ENCODE measurements at regions not wholly inside any gene's neighbourhood (a gene's known extent, or its start where the extent isn't known, plus 50 kb on each side); places are given as distances from the start of the nearest gene placed in this dataset.

DNA sequence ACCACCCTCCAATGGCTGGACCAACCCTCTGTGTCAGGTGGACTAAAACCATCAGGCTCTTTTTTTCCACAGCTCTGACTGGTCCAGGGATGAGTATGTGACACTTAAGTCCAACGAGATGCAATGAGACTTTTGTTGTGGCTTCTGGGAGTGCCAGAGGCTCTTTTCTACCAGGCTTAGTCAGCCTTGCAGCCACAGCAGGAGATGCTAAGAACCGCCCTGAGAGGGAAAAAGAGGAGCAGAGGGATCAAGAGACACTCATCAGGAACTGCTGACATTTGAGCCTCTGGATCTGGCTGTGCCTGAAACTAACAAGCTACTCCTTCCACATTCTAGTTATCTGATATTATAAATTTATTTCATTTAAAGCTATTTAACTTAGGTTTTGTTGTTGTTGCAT lies 270.9 kb upstream of the SULF2 start:
- Histone ChIP-seq H3K9ac (ENCODE audit: low read length) (no peak overlapping the region), H3K4me1 (ENCODE audit: control insufficient read depth, insufficient read depth, low read length) (no peaks in the 10 kb centered on the region), H3K36me3 (ENCODE audit: control insufficient read depth, insufficient read depth, low read length) (no peaks in the 10 kb centered on the region), H3K27me3 (ENCODE audit: control insufficient read depth, insufficient read depth, low read length) (no peaks in the 10 kb centered on the region), H3K4me3 (ENCODE audit: low read length) (no peak overlapping the region), H3K27ac (ENCODE audit: low read depth, low read length) (no peak overlapping the region)

DNA sequence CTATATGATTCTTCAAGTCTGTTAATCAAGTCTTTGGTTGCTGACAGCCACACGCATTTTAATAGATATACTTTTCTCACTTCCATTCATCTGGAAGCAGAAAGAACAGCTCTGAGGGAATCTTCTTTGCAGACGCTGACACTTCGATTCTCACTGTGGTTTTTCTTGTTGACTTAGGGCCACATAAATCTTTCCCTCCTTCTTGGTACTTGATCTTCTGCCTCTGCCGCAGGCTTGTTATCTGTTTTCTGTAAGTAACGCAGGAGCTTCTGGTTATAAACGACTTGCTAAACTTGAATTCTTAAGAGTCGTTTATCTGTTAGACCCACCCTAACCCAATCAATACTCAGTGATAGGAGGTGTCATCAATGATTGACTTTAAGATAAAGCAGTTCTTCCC lies 268.8 kb upstream of the SULF2 start:
- no peaks in the 10 kb centered on the region for H3K4me1 ChIP-seq (ENCODE audit: control insufficient read depth, insufficient read depth, low read length)
- H3K36me3 ChIP-seq (ENCODE audit: control insufficient read depth, insufficient read depth, low read length) = no peaks in the 10 kb centered on the region
- no peak overlapping the region for H3K9ac ChIP-seq (ENCODE audit: low read length)
- no peaks in the 10 kb centered on the region for H3K27me3 ChIP-seq (ENCODE audit: control insufficient read depth, insufficient read depth, low read length)
- H3K27ac ChIP-seq (ENCODE audit: low read depth, low read length) = no peak overlapping the region
- H3K4me3 ChIP-seq (ENCODE audit: low read length) = no peak overlapping the region

DNA sequence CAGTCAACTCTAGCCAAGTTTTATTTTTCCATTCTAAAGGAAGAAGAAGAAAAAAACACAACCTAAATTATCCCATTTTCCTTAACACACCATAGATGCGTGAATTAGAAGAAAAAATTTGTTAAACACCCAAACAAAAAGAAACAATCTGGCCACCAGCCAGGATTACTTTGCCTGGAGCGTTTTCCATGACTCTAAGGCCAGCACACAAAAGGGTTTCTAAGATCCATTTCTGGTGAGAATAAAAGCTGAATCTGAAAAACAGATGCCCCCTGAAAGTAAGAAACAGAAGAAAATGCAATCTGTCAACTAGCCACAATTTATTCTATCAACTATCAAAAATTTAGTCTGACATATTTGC lies 267.2 kb upstream of the SULF2 start:
- no peak overlapping the region for H3K9ac ChIP-seq (ENCODE audit: low read length)
- no peaks in the 10 kb centered on the region for H3K36me3 ChIP-seq (ENCODE audit: control insufficient read depth, insufficient read depth, low read length)
- H3K27ac ChIP-seq (ENCODE audit: low read depth, low read length) = no peak overlapping the region
- H3K27me3 ChIP-seq (ENCODE audit: control insufficient read depth, insufficient read depth, low read length) = no peaks in the 10 kb centered on the region
- no peaks in the 10 kb centered on the region for H3K4me1 ChIP-seq (ENCODE audit: control insufficient read depth, insufficient read depth, low read length)
- H3K4me3 ChIP-seq (ENCODE audit: low read length) = no peak overlapping the region

DNA sequence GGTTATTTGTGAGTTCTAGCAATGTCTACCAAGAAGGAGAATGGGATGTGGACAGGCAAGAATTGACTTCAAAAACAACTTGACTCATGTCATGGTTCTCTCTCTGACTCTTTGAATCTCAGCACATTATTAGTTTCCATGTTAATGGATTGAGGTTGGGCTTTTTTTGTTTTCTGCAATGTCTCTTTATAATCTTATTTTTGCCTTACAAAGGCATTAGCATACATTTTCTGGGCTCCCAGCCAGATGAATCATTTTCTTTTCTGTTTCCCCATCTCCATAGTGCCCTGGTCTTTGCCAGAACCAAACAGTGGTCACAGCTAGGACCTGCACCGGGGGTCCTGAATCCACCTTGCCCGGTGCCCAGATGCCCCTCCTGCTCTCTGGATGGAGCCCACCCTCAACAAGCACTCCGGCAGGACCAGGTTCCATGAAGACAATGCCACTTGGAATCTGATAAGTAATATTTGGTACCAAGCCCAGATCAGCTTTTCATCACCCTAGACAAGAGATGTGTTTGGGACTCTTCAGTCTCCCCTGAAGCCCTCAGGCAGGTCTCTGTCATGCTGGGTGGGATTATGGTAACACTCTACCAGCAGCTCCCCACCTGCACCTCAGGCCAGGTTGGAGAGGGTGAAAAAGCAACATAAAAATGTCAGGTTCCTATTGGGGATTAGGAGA lies 266.7 kb upstream of the SULF2 start:
- no peak overlapping the region for H3K27ac ChIP-seq (ENCODE audit: low read depth, low read length)
- H3K4me1 ChIP-seq (ENCODE audit: control insufficient read depth, insufficient read depth, low read length) = no peaks in the 10 kb centered on the region

DNA sequence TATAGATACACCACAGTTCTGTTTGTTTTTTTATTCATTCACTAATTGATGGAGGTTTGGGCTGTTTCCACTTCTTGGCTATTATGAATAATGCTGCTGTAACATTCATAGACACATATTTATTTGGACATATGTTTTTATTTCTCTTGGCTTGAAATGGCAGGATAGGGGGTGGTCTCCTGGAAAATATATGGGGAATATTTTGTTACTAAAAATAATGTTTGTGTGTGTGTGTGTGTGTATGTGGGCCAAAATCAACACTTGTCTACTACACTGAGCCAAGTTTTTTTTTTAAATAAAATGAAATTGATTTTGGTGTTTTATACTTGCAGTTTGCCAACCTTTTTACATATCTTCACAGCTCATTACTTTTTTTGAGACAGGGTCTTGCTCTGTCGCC lies 264.4 kb upstream of the SULF2 start:
- Histone ChIP-seq H3K27ac (ENCODE audit: low read depth, low read length) (no peak overlapping the region), H3K36me3 (ENCODE audit: control insufficient read depth, insufficient read depth, low read length) (no peaks in the 10 kb centered on the region), H3K4me1 (ENCODE audit: control insufficient read depth, insufficient read depth, low read length) (no peaks in the 10 kb centered on the region), H3K4me3 (ENCODE audit: low read length) (no peak overlapping the region), H3K9ac (ENCODE audit: low read length) (no peak overlapping the region), H3K27me3 (ENCODE audit: control insufficient read depth, insufficient read depth, low read length) (no peaks in the 10 kb centered on the region)

More for the DNA sequence above, 266.7 kb upstream of the SULF2 start:
- H3K4me3 ChIP-seq (ENCODE audit: low read length) = no peak overlapping the region
- H3K9ac ChIP-seq (ENCODE audit: low read length) = no peak overlapping the region
- H3K27me3 ChIP-seq (ENCODE audit: control insufficient read depth, insufficient read depth, low read length) = no peaks in the 10 kb centered on the region
- no peaks in the 10 kb centered on the region for H3K36me3 ChIP-seq (ENCODE audit: control insufficient read depth, insufficient read depth, low read length)

DNA sequence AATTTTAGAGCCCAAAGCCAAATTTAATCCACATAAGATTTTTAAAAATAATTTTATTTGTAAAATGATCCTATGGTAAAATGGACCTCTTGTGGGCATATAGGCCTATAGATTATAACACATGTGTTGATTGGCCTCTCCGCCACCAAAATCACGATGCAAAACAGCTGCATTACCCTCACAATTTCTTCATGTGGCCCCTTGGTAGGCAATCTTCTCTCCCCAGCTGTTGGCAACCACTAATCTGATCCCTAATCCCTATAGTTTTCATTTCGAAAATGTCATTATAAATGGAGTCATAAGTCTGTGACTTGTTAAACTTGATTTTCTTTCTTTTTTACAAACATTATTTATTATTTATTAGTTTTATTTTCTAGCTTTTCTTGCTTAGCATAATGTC lies 263.9 kb upstream of the SULF2 start:
- Histone ChIP-seq H3K4me3 (ENCODE audit: low read length) (no peak overlapping the region), H3K27ac (ENCODE audit: low read depth, low read length) (no peak overlapping the region), H3K36me3 (ENCODE audit: control insufficient read depth, insufficient read depth, low read length) (no peaks in the 10 kb centered on the region), H3K4me1 (ENCODE audit: control insufficient read depth, insufficient read depth, low read length) (no peaks in the 10 kb centered on the region), H3K9ac (ENCODE audit: low read length) (no peak overlapping the region), H3K27me3 (ENCODE audit: control insufficient read depth, insufficient read depth, low read length) (no peaks in the 10 kb centered on the region)

DNA sequence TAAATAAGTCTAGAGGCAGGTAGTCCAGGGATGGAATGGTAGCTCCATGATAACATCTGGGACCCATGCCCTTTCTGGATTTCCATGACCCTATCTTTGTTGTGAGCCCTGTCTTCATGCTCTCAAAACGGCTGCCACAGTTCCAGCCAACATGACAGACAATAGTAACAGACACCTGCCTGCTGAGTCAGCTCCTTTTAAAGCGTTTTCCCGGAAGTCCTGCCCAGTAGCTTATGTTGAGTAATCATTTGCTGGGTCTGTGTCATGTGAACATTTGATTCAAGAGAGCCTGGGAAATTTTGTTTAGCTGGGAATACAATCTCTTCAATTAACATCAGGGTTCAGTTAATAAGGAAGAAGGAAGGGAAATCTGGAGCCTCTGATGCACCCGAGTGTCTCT lies 262.2 kb upstream of the SULF2 start:
- Histone ChIP-seq H3K4me3 (ENCODE audit: low read length) (no peak overlapping the region), H3K27me3 (ENCODE audit: control insufficient read depth, insufficient read depth, low read length) (no peaks in the 10 kb centered on the region), H3K36me3 (ENCODE audit: control insufficient read depth, insufficient read depth, low read length) (no peaks in the 10 kb centered on the region), H3K9ac (ENCODE audit: low read length) (no peak overlapping the region), H3K27ac (ENCODE audit: low read depth, low read length) (no peak overlapping the region), H3K4me1 (ENCODE audit: control insufficient read depth, insufficient read depth, low read length) (no peaks in the 10 kb centered on the region)

DNA sequence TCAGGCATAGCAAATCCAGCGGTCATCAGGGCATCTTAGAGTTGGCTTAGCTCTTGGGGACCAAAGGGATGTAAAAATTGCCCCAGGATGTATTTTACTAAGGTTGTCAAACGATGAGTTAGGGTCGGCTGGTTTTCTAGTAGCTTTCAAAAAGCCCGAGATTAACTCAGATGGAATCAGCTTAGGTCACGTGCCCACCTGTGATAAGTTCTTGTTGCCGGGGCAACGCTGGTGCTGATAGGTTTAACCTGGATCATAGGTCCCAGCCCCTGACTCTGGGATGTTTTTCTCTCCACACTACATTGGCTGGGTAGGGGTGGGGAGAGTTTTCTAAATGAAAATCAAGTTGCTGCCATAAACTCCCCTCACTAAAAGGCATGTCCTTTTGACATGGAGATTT lies 257.3 kb upstream of the SULF2 start:
- no peak overlapping the region for H3K4me3 ChIP-seq (ENCODE audit: low read length)
- no peaks in the 10 kb centered on the region for H3K36me3 ChIP-seq (ENCODE audit: control insufficient read depth, insufficient read depth, low read length)
- peaks cover 5% of the 10 kb centered on the region for H3K4me1 ChIP-seq (ENCODE audit: control insufficient read depth, insufficient read depth, low read length)
- H3K27ac ChIP-seq (ENCODE audit: low read depth, low read length) = no peak overlapping the region
- H3K27me3 ChIP-seq (ENCODE audit: control insufficient read depth, insufficient read depth, low read length) = no peaks in the 10 kb centered on the region
- H3K9ac ChIP-seq (ENCODE audit: low read length) = no peak overlapping the region

DNA sequence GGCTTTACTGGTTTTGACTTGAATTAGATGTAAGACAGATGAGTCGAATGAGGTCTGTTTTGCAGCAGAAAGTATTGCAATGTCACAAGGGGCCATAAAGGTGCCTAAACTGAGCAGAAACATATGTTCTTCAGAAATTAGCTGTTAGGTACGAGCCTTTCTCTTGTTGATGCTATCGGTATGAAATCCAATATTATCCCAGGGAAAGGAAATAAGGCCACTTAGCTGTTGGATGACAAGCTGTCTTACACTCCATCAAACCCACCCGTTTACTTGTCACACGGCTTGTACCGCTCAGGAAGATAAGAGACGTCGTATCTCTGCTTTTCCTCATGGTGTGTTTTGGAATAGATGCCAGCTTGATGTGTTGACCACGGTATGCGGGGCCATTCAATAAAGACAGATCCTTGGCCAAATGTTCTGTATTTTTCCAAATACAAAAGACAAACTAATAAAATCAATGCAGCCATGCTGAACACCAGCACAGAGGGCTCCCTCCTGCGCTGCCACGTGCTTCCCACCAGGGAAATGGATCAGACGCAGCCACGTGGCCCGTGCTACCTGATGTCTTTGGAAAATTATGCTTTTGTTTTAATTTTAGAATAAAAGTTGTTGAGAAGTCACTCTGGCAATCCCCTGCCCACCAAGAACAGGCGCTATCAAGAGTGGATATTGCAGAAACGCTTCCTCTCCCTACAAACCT lies 255.9 kb upstream of the SULF2 start:
- Histone ChIP-seq H3K4me1 (ENCODE audit: control insufficient read depth, insufficient read depth, low read length) (peaks cover 5% of the 10 kb centered on the region), H3K27ac (ENCODE audit: low read depth, low read length) (no peak overlapping the region), H3K4me3 (ENCODE audit: low read length) (no peak overlapping the region), H3K36me3 (ENCODE audit: control insufficient read depth, insufficient read depth, low read length) (no peaks in the 10 kb centered on the region), H3K27me3 (ENCODE audit: control insufficient read depth, insufficient read depth, low read length) (no peaks in the 10 kb centered on the region), H3K9ac (ENCODE audit: low read length) (no peak overlapping the region)

DNA sequence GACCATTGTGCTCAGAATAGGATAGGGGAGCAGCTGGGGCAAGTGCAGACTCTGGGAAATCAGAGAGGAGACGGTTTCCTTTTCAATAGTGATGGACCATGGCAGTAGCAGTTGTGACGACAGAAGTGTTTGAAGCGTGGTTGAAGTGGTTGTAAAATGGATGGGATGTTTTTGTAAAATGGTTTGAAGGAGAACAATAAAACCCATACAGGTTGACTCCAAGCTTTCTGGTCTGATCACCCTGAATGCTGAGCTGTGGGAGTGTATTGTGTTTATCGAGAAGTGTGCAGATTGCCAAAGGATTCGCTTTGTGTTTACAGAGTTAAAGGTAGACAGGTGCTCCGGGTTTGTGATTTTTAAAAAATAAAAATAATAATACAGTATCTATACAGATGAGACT lies 255.2 kb upstream of the SULF2 start:
- Histone ChIP-seq H3K27ac (ENCODE audit: low read depth, low read length) (no peak overlapping the region), H3K36me3 (ENCODE audit: control insufficient read depth, insufficient read depth, low read length) (no peaks in the 10 kb centered on the region), H3K4me1 (ENCODE audit: control insufficient read depth, insufficient read depth, low read length) (peaks cover 5% of the 10 kb centered on the region), H3K4me3 (ENCODE audit: low read length) (no peak overlapping the region), H3K27me3 (ENCODE audit: control insufficient read depth, insufficient read depth, low read length) (no peaks in the 10 kb centered on the region), H3K9ac (ENCODE audit: low read length) (no peak overlapping the region)

DNA sequence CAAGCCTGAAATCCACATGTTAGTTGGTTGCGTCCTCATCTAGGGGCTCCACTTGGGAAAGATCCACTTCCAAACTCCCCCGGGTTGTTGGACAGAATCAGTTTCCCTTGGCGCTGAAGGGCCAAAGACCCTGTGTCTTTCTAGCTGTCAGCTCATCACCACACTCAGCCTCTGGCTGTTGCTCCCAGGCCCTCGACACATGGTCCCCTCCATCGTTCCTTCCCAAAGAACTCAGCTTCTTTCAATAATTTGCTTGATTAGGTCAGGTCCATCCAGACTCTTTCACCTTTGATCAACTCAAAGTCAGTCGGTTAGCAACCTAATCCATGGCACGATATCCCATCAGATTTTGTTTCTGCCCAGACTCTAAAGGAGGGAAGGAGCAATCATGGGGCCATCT lies 254.8 kb upstream of the SULF2 start:
- H3K36me3 ChIP-seq (ENCODE audit: control insufficient read depth, insufficient read depth, low read length) = no peaks in the 10 kb centered on the region
- no peak overlapping the region for H3K4me3 ChIP-seq (ENCODE audit: low read length)
- H3K27ac ChIP-seq (ENCODE audit: low read depth, low read length) = no peak overlapping the region
- H3K9ac ChIP-seq (ENCODE audit: low read length) = no peak overlapping the region
- H3K27me3 ChIP-seq (ENCODE audit: control insufficient read depth, insufficient read depth, low read length) = no peaks in the 10 kb centered on the region
- H3K4me1 ChIP-seq (ENCODE audit: control insufficient read depth, insufficient read depth, low read length) = peaks cover 5% of the 10 kb centered on the region

DNA sequence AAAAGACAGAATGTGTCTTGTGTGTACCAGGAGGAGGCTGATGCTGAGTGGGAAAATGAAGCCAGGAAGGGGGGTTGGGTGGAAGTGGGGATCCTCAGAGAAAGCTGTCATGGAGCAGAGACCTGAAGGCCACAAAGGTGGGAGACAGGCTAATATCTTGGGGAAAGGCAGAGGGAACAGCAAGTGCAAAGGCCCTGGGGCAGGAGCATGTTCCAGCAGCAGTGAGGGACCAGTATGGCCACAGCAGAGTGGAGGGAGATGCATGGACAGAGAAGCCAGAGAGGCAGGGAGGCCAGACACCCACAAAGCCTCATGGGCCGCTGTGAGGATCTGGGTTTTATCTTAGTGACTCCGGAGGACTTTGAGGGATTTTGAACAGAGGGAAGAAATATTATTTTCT lies 254.2 kb upstream of the SULF2 start:
- H3K27ac ChIP-seq (ENCODE audit: low read depth, low read length) = no peak overlapping the region

DNA sequence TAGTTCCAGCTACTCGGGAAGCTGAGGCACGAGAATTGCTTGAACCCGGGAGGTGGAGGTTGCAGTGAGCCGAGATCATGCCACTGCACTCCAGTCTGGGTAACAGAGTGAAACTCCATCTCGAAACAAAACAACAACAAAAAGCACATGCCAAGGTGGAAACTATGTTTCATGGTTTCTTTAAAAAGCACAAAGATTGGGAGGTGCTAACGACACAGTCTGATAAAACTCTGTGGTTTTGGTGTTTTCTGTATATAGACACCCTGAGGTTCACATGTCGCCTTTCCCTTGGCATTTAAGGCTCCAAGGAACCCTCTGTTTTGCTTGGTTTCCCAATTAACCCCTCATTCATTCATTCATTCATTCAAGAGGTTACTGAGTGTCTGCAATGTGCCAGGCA lies 253.4 kb upstream of the SULF2 start:
- Histone ChIP-seq H3K4me1 (ENCODE audit: control insufficient read depth, insufficient read depth, low read length) (peaks cover 5% of the 10 kb centered on the region), H3K36me3 (ENCODE audit: control insufficient read depth, insufficient read depth, low read length) (no peaks in the 10 kb centered on the region), H3K27ac (ENCODE audit: low read depth, low read length) (no peak overlapping the region), H3K4me3 (ENCODE audit: low read length) (no peak overlapping the region), H3K27me3 (ENCODE audit: control insufficient read depth, insufficient read depth, low read length) (no peaks in the 10 kb centered on the region), H3K9ac (ENCODE audit: low read length) (no peak overlapping the region)

More for the DNA sequence above, 254.2 kb upstream of the SULF2 start:
- no peak overlapping the region for H3K9ac ChIP-seq (ENCODE audit: low read length)
- no peaks in the 10 kb centered on the region for H3K27me3 ChIP-seq (ENCODE audit: control insufficient read depth, insufficient read depth, low read length)
- no peaks in the 10 kb centered on the region for H3K36me3 ChIP-seq (ENCODE audit: control insufficient read depth, insufficient read depth, low read length)
- peaks cover 5% of the 10 kb centered on the region for H3K4me1 ChIP-seq (ENCODE audit: control insufficient read depth, insufficient read depth, low read length)
- H3K4me3 ChIP-seq (ENCODE audit: low read length) = no peak overlapping the region
